GM06990 (cell line): ENCODE measurements at regions not wholly inside any gene's neighbourhood (a gene's known extent, or its start where the extent isn't known, plus 50 kb on each side); places are given as distances from the start of the nearest gene placed in this dataset.

ENCODE experiments used
- DNase-seq: peaks from one replicate; pipeline ENCODE4 v3.0.0-alpha.2; 2011; ENCODE audit not compliant: insufficient read length; ENCODE audit errors: extremely low read depth
- H3K27me3 ChIP-seq: replicated peaks from 2 replicates; pipeline ENCODE4 v1.6.0; 2011; ENCODE audit warnings: low read length; ENCODE audit not compliant: control insufficient read depth, insufficient read depth
- H3K36me3 ChIP-seq: 2 replicates; pipeline ENCODE4 v1.5.1; 2011; ENCODE audit warnings: low read length; ENCODE audit not compliant: control insufficient read depth, insufficient read depth
- H3K4me3 ChIP-seq: replicated peaks from 2 replicates; pipeline ENCODE4 v1.5.1; 2011; ENCODE audit warnings: low read depth, mild to moderate bottlenecking, control low read depth, low read length
- TF ChIP-seq, protein P1 (sequence below): IDR thresholded peaks from 2 replicates; pipeline ENCODE4 v1.5.1; 2011; ENCODE audit warnings: low read length, control low read depth, mild to moderate bottlenecking, inconsistent platforms; ENCODE audit not compliant: insufficient read depth, poor library complexity, severe bottlenecking

DNA sequence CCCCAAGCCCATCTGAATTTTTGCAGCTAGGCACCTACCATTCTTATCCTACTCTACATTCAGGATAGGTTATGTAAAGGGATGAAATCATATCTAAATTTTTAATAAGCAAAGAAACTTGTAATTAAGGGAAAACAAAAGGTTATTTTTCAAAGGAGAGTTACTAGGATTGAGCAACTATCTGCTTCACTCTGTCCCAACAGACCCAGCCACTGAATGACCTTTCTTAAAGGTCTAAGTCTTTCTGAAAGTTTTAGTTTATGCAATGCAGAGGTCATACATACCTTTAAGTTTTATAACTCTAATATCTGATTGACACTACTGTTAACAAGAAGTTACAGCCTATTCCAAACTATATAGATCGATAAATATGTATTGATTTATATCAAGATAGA, 209.2 kb upstream of the CTNNB1 start:
- H3K27me3 ChIP-seq = no peaks in the 10 kb centered on the region; the same call in 1 of the 2 replicates
- no peaks in the 10 kb centered on the region for H3K36me3 ChIP-seq
- DNase-seq = no peak
- TF ChIP-seq, protein P1, sequence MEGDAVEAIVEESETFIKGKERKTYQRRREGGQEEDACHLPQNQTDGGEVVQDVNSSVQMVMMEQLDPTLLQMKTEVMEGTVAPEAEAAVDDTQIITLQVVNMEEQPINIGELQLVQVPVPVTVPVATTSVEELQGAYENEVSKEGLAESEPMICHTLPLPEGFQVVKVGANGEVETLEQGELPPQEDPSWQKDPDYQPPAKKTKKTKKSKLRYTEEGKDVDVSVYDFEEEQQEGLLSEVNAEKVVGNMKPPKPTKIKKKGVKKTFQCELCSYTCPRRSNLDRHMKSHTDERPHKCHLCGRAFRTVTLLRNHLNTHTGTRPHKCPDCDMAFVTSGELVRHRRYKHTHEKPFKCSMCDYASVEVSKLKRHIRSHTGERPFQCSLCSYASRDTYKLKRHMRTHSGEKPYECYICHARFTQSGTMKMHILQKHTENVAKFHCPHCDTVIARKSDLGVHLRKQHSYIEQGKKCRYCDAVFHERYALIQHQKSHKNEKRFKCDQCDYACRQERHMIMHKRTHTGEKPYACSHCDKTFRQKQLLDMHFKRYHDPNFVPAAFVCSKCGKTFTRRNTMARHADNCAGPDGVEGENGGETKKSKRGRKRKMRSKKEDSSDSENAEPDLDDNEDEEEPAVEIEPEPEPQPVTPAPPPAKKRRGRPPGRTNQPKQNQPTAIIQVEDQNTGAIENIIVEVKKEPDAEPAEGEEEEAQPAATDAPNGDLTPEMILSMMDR = no peak
- no peak overlapping the region for H3K4me3 ChIP-seq

DNA sequence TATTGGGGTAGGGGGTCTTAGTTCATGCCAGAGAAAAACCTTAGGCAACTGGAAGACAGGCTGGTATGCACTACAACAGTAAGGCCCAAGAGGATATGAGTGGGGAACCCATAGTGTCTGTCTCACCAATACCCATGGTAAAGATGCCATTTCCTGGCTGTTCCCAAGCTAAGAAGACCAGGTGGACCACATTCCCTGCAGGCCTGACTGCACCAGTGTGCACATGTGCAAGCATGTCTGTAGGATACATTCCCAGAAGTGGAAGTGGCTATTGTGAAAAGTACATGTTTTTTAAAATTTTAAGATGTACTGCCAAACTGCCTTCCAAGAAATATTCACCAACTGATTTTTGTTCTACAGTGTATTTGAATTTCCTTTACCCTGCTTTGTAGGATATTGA, 207.3 kb upstream of the CTNNB1 start:
- no peak overlapping the region for H3K4me3 ChIP-seq
- no peaks in the 10 kb centered on the region; the same call in 1 of the 2 replicates for H3K27me3 ChIP-seq
- DNase-seq = no peak
- H3K36me3 ChIP-seq = no peaks in the 10 kb centered on the region
- TF ChIP-seq, protein P1 = no peak

DNA sequence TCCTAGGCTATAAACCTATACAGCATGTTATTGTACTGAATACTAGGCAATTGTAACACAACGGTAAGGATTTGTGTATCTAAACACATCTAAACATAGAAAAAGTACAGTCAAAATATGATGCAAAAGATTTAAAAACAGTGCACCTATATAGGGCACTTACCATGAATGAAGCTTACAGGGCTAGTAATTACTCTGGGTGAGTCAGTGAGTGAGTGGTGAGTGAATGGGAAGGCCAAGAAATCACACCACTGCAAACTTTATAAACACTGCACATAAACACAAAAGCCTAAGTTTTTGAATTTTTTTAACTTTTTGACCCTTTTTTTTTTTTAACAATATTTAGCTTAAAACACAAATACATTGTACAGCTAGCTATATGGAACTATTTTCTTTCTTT, 204.7 kb upstream of the CTNNB1 start:
- TF ChIP-seq, protein P1 = no peak
- no peaks in the 10 kb centered on the region for H3K27me3 ChIP-seq

DNA sequence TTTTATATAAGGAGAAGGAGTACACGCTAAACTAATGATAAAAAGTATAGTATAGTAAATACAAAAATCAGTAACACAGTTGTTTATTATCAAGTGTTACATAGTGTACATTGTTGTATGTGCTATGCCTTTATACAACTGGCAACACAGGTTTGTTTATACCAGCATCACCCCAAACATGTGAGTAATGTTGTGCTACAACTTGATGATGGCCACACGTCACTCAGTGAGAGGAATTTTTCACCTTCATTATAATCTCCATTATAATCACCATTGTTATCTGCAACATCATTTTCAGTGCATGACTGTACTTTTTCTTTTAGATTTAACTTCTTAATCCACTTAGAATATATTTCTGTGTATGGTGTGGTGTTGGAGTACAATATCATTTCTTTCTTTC, 204.0 kb upstream of the CTNNB1 start:
- no peaks in the 10 kb centered on the region for H3K36me3 ChIP-seq
- no peaks in the 10 kb centered on the region for H3K27me3 ChIP-seq
- no peak for DNase-seq
- no peak overlapping the region for H3K4me3 ChIP-seq
- TF ChIP-seq, protein P1 = no peak

More for the DNA sequence above, 204.7 kb upstream of the CTNNB1 start:
- no peak overlapping the region for H3K4me3 ChIP-seq
- no peak for DNase-seq
- H3K36me3 ChIP-seq = no peaks in the 10 kb centered on the region

DNA sequence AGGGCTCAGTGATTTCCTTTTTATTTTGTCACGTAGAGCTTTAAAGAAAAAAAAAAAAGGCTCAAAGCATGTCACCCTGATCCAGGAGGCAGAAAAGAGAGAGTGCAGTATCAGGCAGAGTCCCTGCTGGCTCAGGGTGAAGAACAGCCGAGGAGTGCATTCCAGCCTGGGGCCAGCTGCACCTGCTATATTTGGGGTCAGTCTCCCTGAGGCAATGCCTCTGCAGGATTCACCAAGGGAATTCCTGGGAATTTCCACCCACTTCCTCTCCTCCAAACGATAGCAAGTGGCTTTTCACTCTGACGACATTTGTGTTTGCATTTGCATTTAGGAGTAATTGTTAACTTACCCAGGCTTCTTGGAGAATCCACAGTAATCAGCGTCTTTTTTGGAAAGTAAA, 202.9 kb upstream of the CTNNB1 start:
- H3K27me3 ChIP-seq = no peaks in the 10 kb centered on the region
- H3K4me3 ChIP-seq = no peak overlapping the region
- no peaks in the 10 kb centered on the region for H3K36me3 ChIP-seq
- no peak for DNase-seq
- TF ChIP-seq, protein P1 = no peak
